Stomach (tissue), 4 donors: ENCODE measurements at regions not wholly inside any gene's neighbourhood (a gene's known extent, or its start where the extent isn't known, plus 50 kb on each side); places are given as distances from the start of the nearest gene placed in this dataset.

Experiments
- EP300 ChIP-seq: sonication (generic); formaldehyde crosslinking; IDR thresholded peaks from one replicate; pipeline ENCODE4 v1.6.1; 2017; ENCODE audit warnings: antibody characterized with exemption
- POLR2A ChIP-seq, 4 donors: fragments of 450-650 bp; IDR thresholded peaks; one replicate each; pipeline ENCODE4 v1.6.1; 2016; ENCODE audit warnings: antibody characterized with exemption in 4 of 4, control low read depth in 2 of 4, mild to moderate bottlenecking in 1 of 4, moderate library complexity in 1 of 4
- POLR2AphosphoS5 ChIP-seq, 3 donors: sonication (generic); formaldehyde crosslinking; IDR thresholded peaks; one replicate each; pipeline ENCODE4 v1.6.1; 2016; ENCODE audit warnings: antibody characterized with exemption in 3 of 3
- TF ChIP-seq, protein P1 (sequence below), 7 experiments: fragments of 450-650 bp in 4 of 7; fragments of 200-600 bp in 3 of 7; sonication (generic) in 3 of 7; IDR thresholded peaks; one replicate each; pipeline ENCODE4 v1.5.1; 2016 to 2019; ENCODE audit warnings: antibody characterized with exemption in 7 of 7, control low read depth in 2 of 7, mild to moderate bottlenecking in 1 of 7

DNA sequence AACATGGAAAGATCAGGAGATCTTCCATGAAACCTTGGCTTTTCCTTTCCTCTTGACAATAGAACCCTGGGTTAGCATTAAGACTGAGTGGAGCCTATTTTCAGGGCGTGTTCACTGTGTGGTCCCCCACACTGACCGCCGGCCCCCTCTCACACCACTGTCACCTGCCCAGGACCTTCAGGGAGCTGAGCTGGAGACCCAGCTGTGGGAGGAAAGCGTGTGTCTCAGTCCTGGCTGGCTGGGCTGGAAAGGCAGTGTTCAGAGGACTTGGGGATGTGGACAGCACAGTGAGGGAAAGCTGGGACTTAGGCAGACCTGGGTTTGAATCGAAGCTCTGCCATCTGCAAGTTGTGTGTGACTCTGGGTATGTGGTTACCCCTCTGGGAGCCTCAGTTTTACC lies 268.1 kb downstream of the NSG2 start:
- TF ChIP-seq POLR2A (IDR thresholded peaks at IDR 0.05) (no peak), POLR2AphosphoS5 (IDR thresholded peaks at IDR 0.05) (no peak), EP300 (no peak)
- TF ChIP-seq, protein P1, sequence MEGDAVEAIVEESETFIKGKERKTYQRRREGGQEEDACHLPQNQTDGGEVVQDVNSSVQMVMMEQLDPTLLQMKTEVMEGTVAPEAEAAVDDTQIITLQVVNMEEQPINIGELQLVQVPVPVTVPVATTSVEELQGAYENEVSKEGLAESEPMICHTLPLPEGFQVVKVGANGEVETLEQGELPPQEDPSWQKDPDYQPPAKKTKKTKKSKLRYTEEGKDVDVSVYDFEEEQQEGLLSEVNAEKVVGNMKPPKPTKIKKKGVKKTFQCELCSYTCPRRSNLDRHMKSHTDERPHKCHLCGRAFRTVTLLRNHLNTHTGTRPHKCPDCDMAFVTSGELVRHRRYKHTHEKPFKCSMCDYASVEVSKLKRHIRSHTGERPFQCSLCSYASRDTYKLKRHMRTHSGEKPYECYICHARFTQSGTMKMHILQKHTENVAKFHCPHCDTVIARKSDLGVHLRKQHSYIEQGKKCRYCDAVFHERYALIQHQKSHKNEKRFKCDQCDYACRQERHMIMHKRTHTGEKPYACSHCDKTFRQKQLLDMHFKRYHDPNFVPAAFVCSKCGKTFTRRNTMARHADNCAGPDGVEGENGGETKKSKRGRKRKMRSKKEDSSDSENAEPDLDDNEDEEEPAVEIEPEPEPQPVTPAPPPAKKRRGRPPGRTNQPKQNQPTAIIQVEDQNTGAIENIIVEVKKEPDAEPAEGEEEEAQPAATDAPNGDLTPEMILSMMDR (IDR thresholded peaks at IDR 0.05): no peak
